ENCODE measurements at regions not wholly inside any gene's neighbourhood (a gene's known extent, or its start where the extent isn't known, plus 50 kb on each side); places are given as distances from the start of the nearest gene placed in this dataset.

GRCh38 chr3:66093981-66094380 lies 55.3 kb upstream of the MAGI1 start:
- no peak overlapping the region for H3K27ac ChIP-seq (ENCODE audit: extremely low read depth, low read depth, low read length)
- ChIA-PET POLR2A (no interaction called here), CTCF (ENCODE audit: low intra/inter-chr PET ratio) (no interaction called here)
- intact Hi-C loops (cut with micrococcal nuclease) = no loop called here
- H3K4me2 ChIP-seq (ENCODE audit: insufficient read depth, low read length) = no peak overlapping the region
- no peaks in the 10 kb centered on the region for H3K79me2 ChIP-seq (ENCODE audit: control insufficient read depth, insufficient read depth, low read length)
- no TSS peak for BruUV-seq (replicated peaks)
- H4K20me1 ChIP-seq (replicated peaks; ENCODE audit: control insufficient read depth, insufficient read depth, low read length) = no peaks in the 10 kb centered on the region
- H3K4me3 ChIP-seq = no peak overlapping the region
- WGBS (ENCODE audit: insufficient coverage, low coverage, missing lambda C conversion rate) = 3% methylated on average over 4 of the region's 4 CpGs
- no peaks in the 10 kb centered on the region; a peak in 1 of 5 replicates for H3K4me1 ChIP-seq (replicated peaks in 1 of 2; ENCODE audit: control insufficient read depth in 2 of 2, insufficient read depth in 2 of 2, low read length in 2 of 2)
- DNase-seq (ENCODE audit: extremely low read depth in 1 of 4, low spot score in 3 of 4) (no peak), ATAC-seq (no peak), FAIRE-seq (no peak)
- no peaks in the 10 kb centered on the region for H3K36me3 ChIP-seq (ENCODE audit: control insufficient read depth, insufficient read depth, low read length)
- H3K9ac ChIP-seq (ENCODE audit: insufficient read depth in 1 of 2, low read depth in 2 of 2, low read length in 2 of 2) = no peak overlapping the region
- H3K9me1 ChIP-seq (ENCODE audit: control insufficient read depth, insufficient read depth, low read length) = no peaks in the 10 kb centered on the region
- no peak overlapping the region for H2AFZ ChIP-seq (ENCODE audit: low read depth, low read length)
- TF ChIP-seq MED1 (CRISPR knock-in tag; IDR thresholded peaks at IDR 0.05; ENCODE audit: borderline replicate concordance) (no peak), POLR2H (tag; IDR thresholded peaks at IDR 0.05; ENCODE audit: low read depth) (no peak), SMARCB1 (IDR thresholded peaks at IDR 0.05; ENCODE audit: insufficient read length, low read depth) (no peak), MYC (IDR thresholded peaks at IDR 0.05; ENCODE audit: low read depth, low read length) (no peak), MYC (CRISPR knock-in tag; IDR thresholded peaks at IDR 0.05; ENCODE audit: borderline replicate concordance, low read depth) (no peak), HNRNPK (IDR thresholded peaks at IDR 0.05; ENCODE audit: low read depth, low read length, poor library complexity, severe bottlenecking) (no peak), TCFL5 (CRISPR knock-in tag; conservative IDR thresholded peaks at IDR 0.05) (no peak), CSDE1 (IDR thresholded peaks at IDR 0.05) (no peak), MTA1 (IDR thresholded peaks at IDR 0.05; ENCODE audit: borderline replicate concordance) (no peak), TEAD4 (IDR thresholded peaks at IDR 0.05; ENCODE audit: low read length) (no peak), TEAD4 (CRISPR knock-in tag; IDR thresholded peaks at IDR 0.05; ENCODE audit: borderline replicate concordance) (no peak), E2F6 (IDR thresholded peaks at IDR 0.05; ENCODE audit: borderline replicate concordance in 1 of 2, extremely low read depth in 1 of 2, insufficient read depth in 1 of 2, insufficient read length in 1 of 2, low read depth in 1 of 2, low read length in 1 of 2, poor library complexity in 1 of 2, severe bottlenecking in 1 of 2) (no peak), ZFX (CRISPR knock-in tag; IDR thresholded peaks at IDR 0.05) (no peak), ELF1 (tag; IDR thresholded peaks at IDR 0.05) (no peak), ZNF830 (CRISPR knock-in tag; IDR thresholded peaks at IDR 0.05) (no peak), PRMT5 (CRISPR knock-in tag; IDR thresholded peaks at IDR 0.05) (no peak), FUS (optimal IDR thresholded peaks at IDR 0.05; ENCODE audit: low read depth, low read length) (no peak), RBFOX2 (IDR thresholded peaks at IDR 0.05; ENCODE audit: low read depth, low read length) (no peak)
- TF ChIP-seq, protein P1, sequence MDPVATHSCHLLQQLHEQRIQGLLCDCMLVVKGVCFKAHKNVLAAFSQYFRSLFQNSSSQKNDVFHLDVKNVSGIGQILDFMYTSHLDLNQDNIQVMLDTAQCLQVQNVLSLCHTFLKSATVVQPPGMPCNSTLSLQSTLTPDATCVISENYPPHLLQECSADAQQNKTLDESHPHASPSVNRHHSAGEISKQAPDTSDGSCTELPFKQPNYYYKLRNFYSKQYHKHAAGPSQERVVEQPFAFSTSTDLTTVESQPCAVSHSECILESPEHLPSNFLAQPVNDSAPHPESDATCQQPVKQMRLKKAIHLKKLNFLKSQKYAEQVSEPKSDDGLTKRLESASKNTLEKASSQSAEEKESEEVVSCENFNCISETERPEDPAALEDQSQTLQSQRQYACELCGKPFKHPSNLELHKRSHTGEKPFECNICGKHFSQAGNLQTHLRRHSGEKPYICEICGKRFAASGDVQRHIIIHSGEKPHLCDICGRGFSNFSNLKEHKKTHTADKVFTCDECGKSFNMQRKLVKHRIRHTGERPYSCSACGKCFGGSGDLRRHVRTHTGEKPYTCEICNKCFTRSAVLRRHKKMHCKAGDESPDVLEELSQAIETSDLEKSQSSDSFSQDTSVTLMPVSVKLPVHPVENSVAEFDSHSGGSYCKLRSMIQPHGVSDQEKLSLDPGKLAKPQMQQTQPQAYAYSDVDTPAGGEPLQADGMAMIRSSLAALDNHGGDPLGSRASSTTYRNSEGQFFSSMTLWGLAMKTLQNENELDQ (CRISPR knock-in tag; IDR thresholded peaks at IDR 0.05; ENCODE audit: borderline replicate concordance) = no peak
- no peaks in the 10 kb centered on the region; a peak in 1 of 5 replicates for H3K27me3 ChIP-seq (ENCODE audit: control insufficient read depth in 2 of 2, insufficient read depth in 2 of 2, low read length in 2 of 2)
- no peaks in the 10 kb centered on the region for H3K9me3 ChIP-seq (replicated peaks; ENCODE audit: control insufficient read depth, insufficient read depth, low read depth, low read length)
- in situ Hi-C loops (cut with MboI) = no loop called here
